ENCODE measurements at regions not wholly inside any gene's neighbourhood (a gene's known extent, or its start where the extent isn't known, plus 50 kb on each side); places are given as distances from the start of the nearest gene placed in this dataset.

DNA sequence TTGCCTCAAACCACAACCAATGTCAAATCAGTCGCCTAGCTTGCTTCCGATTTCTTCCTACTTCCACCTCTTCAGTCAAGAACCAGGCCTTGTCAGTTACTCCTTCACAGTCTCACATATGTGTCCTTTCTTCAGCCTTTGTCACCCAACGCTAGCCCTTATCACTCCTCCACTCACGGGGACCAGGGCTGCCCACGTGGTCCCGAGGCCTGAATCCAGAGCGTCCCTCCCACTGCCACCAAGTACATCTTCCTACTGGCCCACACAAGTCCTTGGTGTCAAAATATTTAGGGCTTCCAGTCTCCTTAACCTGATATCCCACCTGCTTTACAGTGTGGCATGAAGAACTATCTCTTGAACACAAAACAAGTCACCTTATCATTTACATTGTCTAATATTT, 119.1 kb upstream of the SPRED2 start:
- TF ChIP-seq, protein P1, sequence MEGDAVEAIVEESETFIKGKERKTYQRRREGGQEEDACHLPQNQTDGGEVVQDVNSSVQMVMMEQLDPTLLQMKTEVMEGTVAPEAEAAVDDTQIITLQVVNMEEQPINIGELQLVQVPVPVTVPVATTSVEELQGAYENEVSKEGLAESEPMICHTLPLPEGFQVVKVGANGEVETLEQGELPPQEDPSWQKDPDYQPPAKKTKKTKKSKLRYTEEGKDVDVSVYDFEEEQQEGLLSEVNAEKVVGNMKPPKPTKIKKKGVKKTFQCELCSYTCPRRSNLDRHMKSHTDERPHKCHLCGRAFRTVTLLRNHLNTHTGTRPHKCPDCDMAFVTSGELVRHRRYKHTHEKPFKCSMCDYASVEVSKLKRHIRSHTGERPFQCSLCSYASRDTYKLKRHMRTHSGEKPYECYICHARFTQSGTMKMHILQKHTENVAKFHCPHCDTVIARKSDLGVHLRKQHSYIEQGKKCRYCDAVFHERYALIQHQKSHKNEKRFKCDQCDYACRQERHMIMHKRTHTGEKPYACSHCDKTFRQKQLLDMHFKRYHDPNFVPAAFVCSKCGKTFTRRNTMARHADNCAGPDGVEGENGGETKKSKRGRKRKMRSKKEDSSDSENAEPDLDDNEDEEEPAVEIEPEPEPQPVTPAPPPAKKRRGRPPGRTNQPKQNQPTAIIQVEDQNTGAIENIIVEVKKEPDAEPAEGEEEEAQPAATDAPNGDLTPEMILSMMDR (tag by site-specific recombination; IDR thresholded peaks at IDR 0.05): no peak
- no peak for TF ChIP-seq ZNF19 (tag by site-specific recombination; IDR thresholded peaks at IDR 0.05; ENCODE audit: low read depth)
